GM12892 (cell line): ENCODE measurements at regions not wholly inside any gene's neighbourhood (a gene's known extent, or its start where the extent isn't known, plus 50 kb on each side); places are given as distances from the start of the nearest gene placed in this dataset.

Experiments
- POLR2A ChIP-seq: IDR thresholded peaks from 2 replicates; pipeline ENCODE4 v1.6.1; 2011; ENCODE audit warnings: low read depth, low read length, control low read depth
- POLR2AphosphoS5 ChIP-seq: IDR thresholded peaks from 2 replicates; pipeline ENCODE4 v1.6.1; 2011; ENCODE audit warnings: low read depth, low read length, control low read depth
- TAF1 ChIP-seq: IDR thresholded peaks from 2 replicates; pipeline ENCODE4 v1.6.1; 2011; ENCODE audit warnings: low read depth, mild to moderate bottlenecking, control low read depth, low read length, borderline replicate concordance

DNA sequence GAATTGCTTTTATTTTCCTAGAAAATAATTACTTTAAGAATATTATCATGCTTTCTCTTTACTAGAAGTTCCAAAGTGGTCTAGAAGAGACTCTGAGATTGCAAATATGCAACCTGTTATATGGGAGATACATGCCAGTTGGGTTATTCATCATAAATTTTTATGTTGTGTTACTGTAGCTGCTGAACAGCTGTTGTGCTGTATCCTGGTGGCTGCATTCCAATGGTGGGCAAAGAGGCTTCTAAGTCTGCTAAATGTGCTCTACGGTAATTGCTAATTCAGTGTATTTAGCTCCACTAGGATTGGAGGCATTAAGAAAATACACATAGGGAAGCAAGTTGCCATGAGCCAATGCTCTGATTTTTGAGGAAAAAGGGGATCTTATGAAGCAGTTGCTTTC lies 409.0 kb downstream of the TUSC7 start:
- TF ChIP-seq TAF1: no peak
- TF ChIP-seq POLR2A: no peak
- no peak for TF ChIP-seq POLR2AphosphoS5
